ENCODE measurements at regions not wholly inside any gene's neighbourhood (a gene's known extent, or its start where the extent isn't known, plus 50 kb on each side); places are given as distances from the start of the nearest gene placed in this dataset.

DNA sequence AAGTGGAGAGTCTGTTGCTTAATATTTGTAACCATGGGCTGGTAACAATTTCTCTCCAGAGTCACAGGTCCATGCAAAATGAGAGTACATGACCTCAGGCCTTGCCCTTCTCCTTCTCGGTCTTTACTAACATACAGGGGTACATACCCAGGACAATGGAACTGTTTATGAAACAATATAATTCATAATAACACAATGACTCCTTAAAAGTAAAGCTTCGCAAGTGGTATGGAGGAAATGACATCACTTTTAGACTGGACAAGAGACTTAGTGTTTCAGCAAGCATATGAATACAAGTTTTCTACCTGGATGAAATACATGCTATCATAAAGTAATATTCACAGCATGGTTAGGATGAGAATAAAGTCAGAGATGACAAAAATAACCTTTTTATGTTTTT, 386.6 kb downstream of the PLK2 start:
- no peak for DNase-seq (ENCODE audit: low spot score)
- TF ChIP-seq, protein P1, sequence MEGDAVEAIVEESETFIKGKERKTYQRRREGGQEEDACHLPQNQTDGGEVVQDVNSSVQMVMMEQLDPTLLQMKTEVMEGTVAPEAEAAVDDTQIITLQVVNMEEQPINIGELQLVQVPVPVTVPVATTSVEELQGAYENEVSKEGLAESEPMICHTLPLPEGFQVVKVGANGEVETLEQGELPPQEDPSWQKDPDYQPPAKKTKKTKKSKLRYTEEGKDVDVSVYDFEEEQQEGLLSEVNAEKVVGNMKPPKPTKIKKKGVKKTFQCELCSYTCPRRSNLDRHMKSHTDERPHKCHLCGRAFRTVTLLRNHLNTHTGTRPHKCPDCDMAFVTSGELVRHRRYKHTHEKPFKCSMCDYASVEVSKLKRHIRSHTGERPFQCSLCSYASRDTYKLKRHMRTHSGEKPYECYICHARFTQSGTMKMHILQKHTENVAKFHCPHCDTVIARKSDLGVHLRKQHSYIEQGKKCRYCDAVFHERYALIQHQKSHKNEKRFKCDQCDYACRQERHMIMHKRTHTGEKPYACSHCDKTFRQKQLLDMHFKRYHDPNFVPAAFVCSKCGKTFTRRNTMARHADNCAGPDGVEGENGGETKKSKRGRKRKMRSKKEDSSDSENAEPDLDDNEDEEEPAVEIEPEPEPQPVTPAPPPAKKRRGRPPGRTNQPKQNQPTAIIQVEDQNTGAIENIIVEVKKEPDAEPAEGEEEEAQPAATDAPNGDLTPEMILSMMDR (IDR thresholded peaks at IDR 0.05; ENCODE audit: extremely low read depth, missing control alignments), result no peak

DNA sequence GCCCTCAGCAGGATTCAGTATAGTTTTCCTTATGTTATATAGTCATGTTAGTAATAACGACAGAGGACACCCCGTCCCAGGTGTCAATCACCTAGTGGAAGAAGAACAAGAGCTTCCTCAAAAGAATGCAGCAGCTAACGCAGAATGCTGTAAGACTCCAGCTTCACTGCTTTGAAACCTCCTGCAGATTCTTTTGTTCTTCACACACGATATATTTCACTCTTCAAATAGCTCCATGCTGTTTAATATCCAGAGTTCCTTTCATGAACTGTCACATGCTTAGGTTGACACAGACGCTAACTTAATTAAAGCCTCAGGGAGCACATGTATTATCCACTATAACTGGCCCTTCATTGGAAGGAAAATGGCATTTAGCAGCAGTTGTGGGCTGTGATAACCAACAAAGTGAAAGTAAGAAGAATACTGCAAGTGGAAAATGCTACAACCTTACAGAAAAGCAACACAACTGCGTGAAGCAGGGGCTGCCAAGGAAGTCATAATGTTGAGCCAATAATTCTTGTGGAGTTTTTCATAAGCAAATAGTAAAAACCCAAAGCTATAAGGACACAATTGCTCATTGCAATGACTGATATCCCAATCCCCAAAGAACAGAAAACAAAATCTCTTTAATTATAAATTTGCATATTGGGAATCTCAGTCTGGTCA, 387.5 kb downstream of the PLK2 start:
- TF ChIP-seq, protein P1 (IDR thresholded peaks at IDR 0.05; ENCODE audit: extremely low read depth, missing control alignments), result no peak
- DNase-seq (ENCODE audit: low spot score), result no peak

DNA sequence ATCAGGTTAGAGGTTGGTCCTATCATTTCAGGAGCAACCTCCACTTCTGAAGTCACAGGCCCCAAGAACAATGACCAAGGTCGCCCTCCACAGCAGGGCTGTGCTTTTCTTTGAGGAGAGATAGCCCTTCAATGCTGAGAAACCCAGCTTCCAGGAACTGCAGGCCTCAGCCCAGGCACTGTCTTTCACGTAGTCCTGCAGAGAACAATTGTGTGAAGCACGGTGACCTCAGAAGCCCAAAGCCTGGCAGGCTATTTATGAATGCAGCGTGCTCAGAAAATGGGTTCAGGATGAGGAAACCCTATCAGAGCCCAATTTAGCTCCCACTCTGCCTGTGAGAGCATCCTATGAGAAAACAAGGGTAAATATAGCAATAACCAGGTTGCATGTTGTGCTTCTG, 388.3 kb downstream of the PLK2 start:
- DNase-seq (ENCODE audit: low spot score), result no peak
- TF ChIP-seq, protein P1 (IDR thresholded peaks at IDR 0.05; ENCODE audit: extremely low read depth, missing control alignments), result no peak

DNA sequence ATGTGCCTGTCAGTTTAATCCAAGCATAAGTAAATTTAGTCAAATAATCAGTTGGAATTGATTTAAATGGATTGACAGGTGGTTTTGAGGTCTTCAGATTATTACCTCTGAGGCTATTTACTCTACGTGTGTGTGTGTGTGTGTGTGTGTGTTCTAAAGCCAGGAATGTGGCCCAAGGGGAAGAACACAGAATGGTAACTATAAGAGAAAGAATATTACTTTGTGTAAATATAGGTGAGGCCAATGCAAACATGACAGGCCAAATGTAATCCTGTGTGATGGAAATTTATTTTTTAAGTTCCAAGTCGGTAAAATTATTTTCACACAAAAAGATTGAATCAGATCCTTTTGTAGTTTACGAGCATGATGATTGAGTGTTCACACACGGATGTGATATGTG, 390.0 kb downstream of the PLK2 start:
- DNase-seq (ENCODE audit: low spot score), result no peak
- TF ChIP-seq, protein P1 (IDR thresholded peaks at IDR 0.05; ENCODE audit: extremely low read depth, missing control alignments), result no peak

DNA sequence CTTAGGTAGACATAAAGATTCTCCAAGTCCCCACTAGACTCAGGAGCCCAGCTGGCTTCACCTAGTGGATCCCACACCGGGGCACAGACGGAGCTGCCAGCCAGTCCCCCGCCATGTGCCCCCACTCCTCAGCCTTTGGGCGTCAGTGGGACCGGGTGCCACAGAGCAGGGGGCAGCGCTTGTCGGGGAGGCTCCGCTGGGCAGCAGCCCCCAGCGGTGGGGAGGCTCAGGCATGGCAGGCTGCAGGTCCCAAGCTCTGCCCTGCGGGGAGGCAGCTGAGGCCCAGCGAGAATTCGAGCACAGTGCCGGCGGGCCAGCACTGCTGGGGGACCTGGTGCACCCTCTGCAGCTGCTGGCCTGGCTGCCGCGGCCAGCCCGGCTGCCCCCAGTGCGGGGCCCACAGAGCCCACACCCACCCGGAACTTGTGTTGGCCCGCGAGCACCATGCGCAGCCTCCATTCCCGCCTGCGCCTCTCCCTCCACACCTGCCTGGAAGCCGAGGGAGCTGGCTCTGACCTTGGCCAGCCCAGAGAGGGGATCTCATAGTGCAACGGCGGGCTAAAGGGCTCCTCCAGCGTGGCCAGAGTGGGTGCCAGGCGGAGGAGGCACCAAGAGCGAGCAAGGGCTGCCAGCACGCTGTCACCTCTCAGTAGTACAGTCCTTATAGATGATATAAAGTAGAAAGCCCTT, 390.7 kb downstream of the PLK2 start:
- TF ChIP-seq, protein P1 (IDR thresholded peaks at IDR 0.05; ENCODE audit: extremely low read depth, missing control alignments), result no peak
- DNase-seq (ENCODE audit: low spot score), result no peak

DNA sequence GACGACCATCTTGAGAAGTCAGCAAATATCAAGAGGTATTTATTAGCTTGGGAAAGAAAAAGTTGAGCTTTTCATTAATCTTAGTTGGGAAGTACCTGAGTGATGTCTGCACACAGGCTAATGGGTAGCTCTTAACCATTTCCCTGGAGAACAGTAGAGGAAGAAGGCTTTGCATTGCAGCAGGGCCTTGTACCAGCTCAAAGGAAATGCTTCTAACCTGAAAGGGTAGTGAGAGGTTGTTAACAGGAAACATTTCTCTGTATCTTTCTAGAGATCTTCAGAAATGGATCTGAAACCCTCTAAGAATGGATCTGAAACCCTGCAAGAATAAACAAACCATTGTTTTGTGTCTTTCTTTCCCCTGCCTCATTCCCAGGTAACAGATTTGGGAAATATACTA, 393.3 kb downstream of the PLK2 start:
- no peak for DNase-seq (ENCODE audit: low spot score)
- TF ChIP-seq, protein P1 (IDR thresholded peaks at IDR 0.05; ENCODE audit: extremely low read depth, missing control alignments), result no peak

DNA sequence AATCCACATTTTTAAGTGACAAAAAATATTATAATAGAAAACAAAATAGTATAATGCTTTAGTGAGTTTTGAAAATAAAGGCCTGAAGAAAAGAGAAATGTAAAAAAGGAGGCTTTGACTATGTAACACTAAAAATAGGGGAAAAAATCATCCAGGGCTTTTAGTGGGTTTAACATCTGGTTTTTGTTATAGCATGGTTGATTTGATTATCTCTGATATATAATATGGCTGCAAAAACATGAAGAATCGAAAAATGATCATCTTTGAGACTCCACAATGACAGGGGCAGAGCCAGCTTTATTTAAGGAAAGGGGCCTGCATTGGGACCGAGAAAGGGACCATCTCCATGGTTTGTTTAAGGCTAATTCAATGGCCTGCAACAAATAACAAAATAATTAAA, 393.8 kb downstream of the PLK2 start:
- TF ChIP-seq, protein P1 (IDR thresholded peaks at IDR 0.05; ENCODE audit: extremely low read depth, missing control alignments), result no peak
- no peak for DNase-seq (ENCODE audit: low spot score)

All from GM20000 (cell line).